ENCODE measurements at regions not wholly inside any gene's neighbourhood (a gene's known extent, or its start where the extent isn't known, plus 50 kb on each side); places are given as distances from the start of the nearest gene placed in this dataset.

DNA sequence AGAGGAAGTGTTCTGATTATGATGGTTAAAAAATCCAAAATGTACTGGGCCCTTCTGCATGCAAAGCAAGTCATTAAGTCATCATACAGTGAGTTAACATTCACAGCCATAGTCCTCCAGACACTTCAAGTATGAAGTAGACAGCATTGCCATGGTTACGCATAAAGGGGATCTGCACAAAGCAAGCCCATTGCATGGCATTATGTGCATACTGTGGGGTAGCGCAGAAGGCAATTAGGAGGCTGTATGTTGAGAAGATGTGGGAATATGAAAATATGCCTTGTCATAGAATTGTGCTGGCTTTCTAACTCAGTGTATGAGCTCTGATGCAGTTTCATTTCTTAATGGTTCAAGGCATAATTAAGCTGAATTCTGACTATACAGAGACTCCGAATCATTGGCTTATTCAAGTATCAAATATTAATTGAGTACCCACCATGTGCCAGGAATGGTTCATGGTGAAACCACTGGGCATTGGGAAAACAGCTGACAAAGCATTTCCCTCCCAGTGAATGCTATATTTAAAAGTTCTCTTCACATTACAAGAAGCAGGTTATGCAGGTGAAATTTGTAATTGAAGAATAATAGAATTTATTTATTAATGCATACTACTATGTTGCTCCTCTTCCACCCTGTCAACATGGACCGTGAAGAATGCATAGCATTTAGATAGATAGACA, 588.9 kb downstream of the ZNF674 start:
- H3K36me3 ChIP-seq = no peaks in the 10 kb centered on the region
- no peaks in the 10 kb centered on the region for H3K4me1 ChIP-seq
- no peak for ATAC-seq (ENCODE audit: low FRiP score in 2 of 2)
- peaks cover 0 to 4% (median 0%) of the 10 kb centered on the region in 4 donors for H3K9me3 ChIP-seq
- no peak overlapping the region for H3K4me3 ChIP-seq
- DNase-seq = no peak
- TF ChIP-seq POLR2A (IDR thresholded peaks at IDR 0.05) (no peak), EP300 (IDR thresholded peaks at IDR 0.05) (no peak), POLR2AphosphoS5 (IDR thresholded peaks at IDR 0.05) (no peak), CTCF (IDR thresholded peaks at IDR 0.05) (no peak)
- no peaks in the 10 kb centered on the region for H3K27me3 ChIP-seq
- H3K27ac ChIP-seq = no peak overlapping the region
- WGBS, 2 donors = 90 to 98% methylated on average over 4 of the region's 4 CpGs

- ATAC-seq (ENCODE audit: low FRiP score in 2 of 2) (no peak), DNase-seq (no peak)
- Histone ChIP-seq H3K36me3 (no peaks in the 10 kb centered on the region), H3K27ac (no peak overlapping the region), H3K27me3 (no peaks in the 10 kb centered on the region), H3K9me3 (no peaks in the 10 kb centered on the region), H3K4me1 (no peaks in the 10 kb centered on the region), H3K4me3 (no peak overlapping the region)
- no peak for TF ChIP-seq POLR2AphosphoS5 (IDR thresholded peaks at IDR 0.05)
- TF ChIP-seq CTCF (IDR thresholded peaks at IDR 0.05) = no peak
- TF ChIP-seq POLR2A (IDR thresholded peaks at IDR 0.05) = no peak
- no peak for TF ChIP-seq EP300 (IDR thresholded peaks at IDR 0.05)
- WGBS, 2 donors = 60 to 100% methylated on average over 1 of the region's 1 CpG
Measured at GRCh38 chrX:45955661-45956060, 589.6 kb downstream of the ZNF674 start.

DNA sequence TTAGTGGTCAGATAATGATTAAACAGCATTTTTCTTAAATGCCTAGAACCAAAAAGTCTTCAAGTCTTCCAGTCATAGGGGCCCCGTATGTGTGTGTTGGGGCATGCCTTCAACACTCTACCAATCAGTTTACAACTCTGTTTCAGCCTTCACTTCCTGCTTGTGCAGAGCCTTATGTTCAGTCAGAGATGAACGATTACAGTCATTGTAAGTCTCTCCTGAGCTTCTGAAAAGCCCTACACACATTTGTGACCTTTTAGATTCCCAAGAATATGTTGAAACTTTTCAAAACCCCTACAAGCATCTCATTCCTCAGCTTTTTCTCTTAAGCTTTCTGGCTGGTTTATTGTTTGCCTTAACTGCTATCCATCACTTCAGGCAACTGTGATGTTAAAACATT, 591.2 kb downstream of the ZNF674 start:
- H3K4me3 ChIP-seq = no peak overlapping the region
- no peaks in the 10 kb centered on the region for H3K9me3 ChIP-seq
- no peaks in the 10 kb centered on the region for H3K36me3 ChIP-seq
- no peaks in the 10 kb centered on the region for H3K4me1 ChIP-seq
- ATAC-seq (ENCODE audit: low FRiP score in 2 of 2) = no peak
- TF ChIP-seq POLR2A (IDR thresholded peaks at IDR 0.05) (no peak), CTCF (IDR thresholded peaks at IDR 0.05) (no peak), POLR2AphosphoS5 (IDR thresholded peaks at IDR 0.05) (no peak), EP300 (IDR thresholded peaks at IDR 0.05) (no peak)
- H3K27ac ChIP-seq = no peak overlapping the region
- H3K27me3 ChIP-seq = no peaks in the 10 kb centered on the region
- WGBS, 2 donors = 50 to 52% methylated on average over 1 to 2 of the region's 2 CpGs
- no peak for DNase-seq

DNA sequence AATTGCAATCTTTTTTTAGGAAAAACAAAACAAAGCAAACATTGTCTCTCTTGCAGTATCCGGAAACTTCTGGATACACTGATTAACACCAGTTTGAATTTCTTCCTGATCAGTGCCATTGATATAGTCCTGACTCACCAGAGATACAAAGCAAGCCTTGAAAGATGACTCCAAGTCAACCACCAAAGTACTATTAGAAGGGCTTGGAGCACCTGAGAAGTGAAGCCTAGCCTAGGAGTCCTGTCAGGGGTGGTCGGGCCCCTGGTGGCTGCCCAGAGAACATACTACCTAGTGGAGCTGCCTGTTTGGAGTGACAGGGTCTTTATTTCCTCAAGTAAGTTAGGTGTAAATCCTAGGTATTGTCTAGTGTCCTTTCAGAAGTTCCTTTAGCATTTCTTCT, 593.2 kb downstream of the ZNF674 start:
- Histone ChIP-seq H3K27me3 (no peaks in the 10 kb centered on the region), H3K27ac (no peak overlapping the region), H3K4me1 (no peaks in the 10 kb centered on the region), H3K36me3 (no peaks in the 10 kb centered on the region), H3K4me3 (no peak overlapping the region), H3K9me3 (no peaks in the 10 kb centered on the region)
- 78 to 92% methylated on average over 2 of the region's 2 CpGs for WGBS, 2 donors
- TF ChIP-seq CTCF (IDR thresholded peaks at IDR 0.05) (no peak), EP300 (IDR thresholded peaks at IDR 0.05) (no peak), POLR2A (IDR thresholded peaks at IDR 0.05) (no peak), POLR2AphosphoS5 (IDR thresholded peaks at IDR 0.05) (no peak)
- DNase-seq (no peak), ATAC-seq (ENCODE audit: low FRiP score in 2 of 2) (no peak)

GRCh38 chrX:45935408-45935807, 609.8 kb downstream of the ZNF674 start:
- no peak overlapping the region for H3K4me3 ChIP-seq
- TF ChIP-seq POLR2AphosphoS5 (IDR thresholded peaks at IDR 0.05) (no peak), EP300 (IDR thresholded peaks at IDR 0.05) (no peak), POLR2A (IDR thresholded peaks at IDR 0.05) (no peak), CTCF (IDR thresholded peaks at IDR 0.05) (no peak)

More at GRCh38 chrX:45935408-45935807, 609.8 kb downstream of the ZNF674 start:
- Histone ChIP-seq H3K4me1 (no peaks in the 10 kb centered on the region), H3K36me3 (no peaks in the 10 kb centered on the region), H3K27me3 (no peaks in the 10 kb centered on the region), H3K9me3 (peaks cover 0 to 4% (median 0%) of the 10 kb centered on the region in 4 donors), H3K27ac (no peak overlapping the region)
- ATAC-seq (ENCODE audit: low FRiP score in 2 of 2) (no peak), DNase-seq (no peak)
